Memory B cell (primary cell): ENCODE measurements at regions not wholly inside any gene's neighbourhood (a gene's known extent, or its start where the extent isn't known, plus 50 kb on each side); places are given as distances from the start of the nearest gene placed in this dataset.
A peak's percentile ranks its signal among the peaks of the same experiment; 100 is the strongest.

Experiments used
- ATAC-seq: fragments of 150-1000 bp; cut with Tn5 transposase; 2 replicates; pipeline ENCODE4 v1.10.0; 2021; ENCODE audit warnings: low read depth, mild to moderate bottlenecking, moderate library complexity
- DNase-seq, 2 donors: peaks; one replicate each; pipeline ENCODE4 v3.0.0; 2022; ENCODE audit warnings: low spot score in 2 of 2
- H3K27ac Mint-ChIP-seq: one replicate; pipeline ENCODE4 v1.8.0; 2022; ENCODE audit warnings: mild to moderate bottlenecking, moderate library complexity, mixed read lengths
- H3K27me3 Mint-ChIP-seq: one replicate; pipeline ENCODE4 v1.8.0; 2022; ENCODE audit warnings: mixed read lengths
- H3K36me3 Mint-ChIP-seq: one replicate; pipeline ENCODE4 v1.8.0; 2022; ENCODE audit warnings: mild to moderate bottlenecking, mixed read lengths
- H3K4me1 Mint-ChIP-seq: one replicate; pipeline ENCODE4 v1.8.0; 2022; ENCODE audit warnings: mixed read lengths
- H3K4me3 Mint-ChIP-seq: one replicate; pipeline ENCODE4 v1.8.0; 2022; ENCODE audit warnings: mild to moderate bottlenecking, moderate library complexity, mixed read lengths
- H3K9me3 Mint-ChIP-seq: one replicate; pipeline ENCODE4 v1.8.0; 2022; ENCODE audit warnings: mixed read lengths

GRCh38 chr3:72669224-72669623 is 179.0 kb downstream of the SHQ1 start:
- peaks cover 5% of the 10 kb centered on the region for H3K27me3 Mint-ChIP-seq
- ATAC-seq (no peak), DNase-seq (no peak)
- no peaks in the 10 kb centered on the region for H3K36me3 Mint-ChIP-seq
- H3K4me3 Mint-ChIP-seq: no peak overlapping the region
- H3K9me3 Mint-ChIP-seq: no peaks in the 10 kb centered on the region
- peaks cover 17% of the 10 kb centered on the region for H3K4me1 Mint-ChIP-seq
- H3K27ac Mint-ChIP-seq: no peak overlapping the region

- Mint-ChIP-seq H3K27ac (no peak overlapping the region), H3K4me3 (no peak overlapping the region), H3K4me1 (no peaks in the 10 kb centered on the region), H3K27me3 (peaks cover 5% of the 10 kb centered on the region), H3K9me3 (no peaks in the 10 kb centered on the region), H3K36me3 (no peaks in the 10 kb centered on the region)
- no peak for DNase-seq
- no peak for ATAC-seq
Measured at GRCh38 chr3:72666447-72666755, 181.8 kb downstream of the SHQ1 start.

GRCh38 chr3:72665701-72666446 is 182.4 kb downstream of the SHQ1 start:
- Mint-ChIP-seq H3K27ac (no peak overlapping the region), H3K9me3 (no peaks in the 10 kb centered on the region), H3K36me3 (no peaks in the 10 kb centered on the region), H3K4me3 (no peak overlapping the region), H3K4me1 (no peaks in the 10 kb centered on the region), H3K27me3 (peaks cover 5% of the 10 kb centered on the region)
- DNase-seq: peak; percentile 42 to 49
- ATAC-seq: peak; percentile 64

DNA sequence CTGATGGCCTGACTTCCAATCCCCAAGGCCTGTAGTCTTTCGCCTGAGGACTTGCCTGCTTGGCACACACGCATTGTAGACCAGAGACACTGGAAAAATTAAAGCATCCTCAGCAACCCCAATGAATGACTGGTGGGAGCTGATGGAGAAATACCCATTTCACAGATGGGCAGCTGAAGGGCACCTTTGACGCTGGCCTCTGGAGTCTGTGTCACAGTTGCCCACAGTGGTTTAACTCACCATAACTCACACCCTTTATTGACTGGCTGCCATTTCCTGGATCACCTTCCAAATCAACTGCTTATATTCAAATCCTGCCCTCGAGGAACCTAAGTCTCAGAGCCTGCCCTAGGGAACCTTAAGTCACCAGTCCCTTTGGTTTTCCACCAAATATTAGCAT is 183.1 kb downstream of the SHQ1 start:
- ATAC-seq (no peak), DNase-seq (no peak)
- Mint-ChIP-seq H3K27me3 (peaks cover 5% of the 10 kb centered on the region), H3K9me3 (no peaks in the 10 kb centered on the region), H3K4me1 (no peaks in the 10 kb centered on the region), H3K36me3 (no peaks in the 10 kb centered on the region), H3K4me3 (no peak overlapping the region), H3K27ac (no peak overlapping the region)

DNA sequence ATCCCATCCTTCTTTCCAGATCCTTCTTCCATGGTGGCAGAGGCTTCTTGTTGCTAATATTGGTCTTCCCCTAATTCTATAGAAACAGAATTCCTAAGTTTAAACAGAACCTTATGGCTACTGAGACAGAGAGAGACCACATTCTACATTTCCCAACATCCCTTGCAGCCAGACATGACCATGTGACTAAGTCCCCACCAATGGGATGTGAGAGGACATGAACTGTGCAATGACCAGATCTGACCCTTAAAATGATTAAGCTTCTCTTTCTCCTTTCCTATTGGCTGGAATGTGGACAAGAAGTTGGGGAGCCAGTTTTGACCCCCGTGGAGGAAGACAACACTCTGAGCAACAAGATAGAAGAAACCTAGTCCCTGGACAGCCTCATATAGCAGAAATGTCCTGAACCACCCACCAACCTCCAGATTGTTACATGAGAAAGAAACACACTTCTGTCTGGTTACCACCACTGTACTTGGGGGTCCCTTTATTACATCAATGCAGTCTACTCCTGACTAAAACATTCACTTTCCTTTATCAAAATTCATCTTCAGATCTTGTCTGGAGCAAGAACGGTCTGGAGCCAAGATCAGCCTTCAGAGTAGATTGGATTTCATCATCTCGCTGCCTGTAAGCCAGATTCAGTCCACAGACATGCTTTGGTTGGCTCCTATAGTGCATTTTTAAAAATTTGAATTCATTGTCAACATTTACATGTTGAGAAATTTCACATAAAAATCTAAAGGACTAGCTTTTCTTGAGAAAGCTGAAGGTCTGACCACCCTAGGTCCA is 183.9 kb downstream of the SHQ1 start:
- DNase-seq: no peak
- Mint-ChIP-seq H3K9me3 (no peaks in the 10 kb centered on the region), H3K27me3 (peaks cover 5% of the 10 kb centered on the region), H3K27ac (no peak overlapping the region), H3K36me3 (no peaks in the 10 kb centered on the region), H3K4me1 (no peaks in the 10 kb centered on the region), H3K4me3 (no peak overlapping the region)
- ATAC-seq: no peak

- H3K27ac Mint-ChIP-seq: no peak overlapping the region
- DNase-seq (no peak), ATAC-seq (no peak)
- no peaks in the 10 kb centered on the region for H3K36me3 Mint-ChIP-seq
- H3K4me1 Mint-ChIP-seq: no peaks in the 10 kb centered on the region
- H3K9me3 Mint-ChIP-seq: no peaks in the 10 kb centered on the region
- H3K27me3 Mint-ChIP-seq: peaks cover 2% of the 10 kb centered on the region
- H3K4me3 Mint-ChIP-seq: no peak overlapping the region
Measured at GRCh38 chr3:72663429-72663828, 184.8 kb downstream of the SHQ1 start.

DNA sequence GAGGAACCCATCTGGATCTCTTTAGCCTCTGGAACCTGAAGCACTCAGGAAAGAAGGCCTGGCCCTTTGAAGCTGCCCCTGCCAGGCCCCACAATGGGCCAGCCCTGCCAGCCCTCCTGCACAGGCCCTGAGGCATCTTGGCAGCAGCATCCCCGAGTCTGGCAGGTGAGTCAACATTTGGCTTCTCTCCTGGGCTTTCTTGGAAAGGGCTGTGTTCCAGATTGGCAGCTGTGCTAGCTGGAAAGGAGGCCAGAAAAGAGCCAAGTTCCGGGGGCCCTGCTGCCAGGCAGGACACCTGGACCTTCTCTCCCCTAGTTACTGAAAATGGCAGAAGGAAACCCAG is 187.2 kb downstream of the SHQ1 start:
- Mint-ChIP-seq H3K9me3 (no peaks in the 10 kb centered on the region), H3K4me1 (no peaks in the 10 kb centered on the region), H3K36me3 (no peaks in the 10 kb centered on the region), H3K27ac (no peak overlapping the region), H3K27me3 (peaks cover 5% of the 10 kb centered on the region), H3K4me3 (no peak overlapping the region)
- ATAC-seq: no peak
- no peak for DNase-seq

DNA sequence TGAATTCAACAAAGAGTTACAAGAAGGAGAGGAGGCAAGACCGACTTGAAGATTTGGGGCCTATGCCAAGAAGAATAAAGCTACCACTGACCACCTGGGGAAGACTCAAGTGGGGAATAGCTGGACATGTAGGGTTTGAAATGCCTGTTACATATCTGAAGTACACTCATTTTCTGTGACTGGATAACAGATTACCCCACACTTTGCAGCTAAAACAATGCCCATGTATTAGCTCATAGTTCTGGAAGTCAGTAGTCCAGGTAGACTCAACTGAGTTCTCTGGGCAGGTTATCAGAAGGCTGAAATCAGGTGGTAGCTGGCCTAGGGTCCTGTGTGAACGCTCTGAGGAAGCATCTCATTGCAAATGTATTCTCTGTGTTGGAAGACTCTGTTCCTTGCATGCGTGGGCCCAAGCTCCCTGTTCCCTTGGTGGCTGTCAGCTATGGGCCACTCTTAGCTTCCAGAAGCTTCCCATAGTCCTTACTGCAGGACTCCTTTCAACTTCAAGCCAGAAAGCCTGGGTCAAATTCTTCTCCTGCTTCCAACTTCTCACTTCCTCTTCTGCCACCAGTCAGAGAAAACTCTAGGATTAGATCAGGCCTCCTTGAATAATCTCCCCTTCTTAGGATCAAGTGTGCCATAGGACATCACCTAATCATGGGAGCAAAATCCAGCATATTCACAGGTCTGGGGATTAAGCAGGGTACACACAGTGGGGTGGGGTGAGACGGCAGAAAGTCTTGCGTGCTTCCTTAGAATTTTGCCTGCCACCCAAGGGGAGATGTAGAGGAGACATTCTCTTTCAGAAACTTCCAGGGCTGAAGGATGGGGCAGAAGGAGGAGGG is 187.8 kb downstream of the SHQ1 start:
- H3K4me1 Mint-ChIP-seq: no peaks in the 10 kb centered on the region
- H3K27me3 Mint-ChIP-seq: peaks cover 3% of the 10 kb centered on the region
- H3K27ac Mint-ChIP-seq: peak overlapping the region; percentile 2
- ATAC-seq: no peak
- no peaks in the 10 kb centered on the region for H3K9me3 Mint-ChIP-seq
- H3K36me3 Mint-ChIP-seq: no peaks in the 10 kb centered on the region
- DNase-seq: no peak
- no peak overlapping the region for H3K4me3 Mint-ChIP-seq

GRCh38 chr3:72659596-72659995 is 188.6 kb downstream of the SHQ1 start:
- Mint-ChIP-seq H3K27me3 (peaks cover 4% of the 10 kb centered on the region), H3K27ac (peak overlapping the region; percentile 2), H3K9me3 (no peaks in the 10 kb centered on the region), H3K4me3 (no peak overlapping the region), H3K36me3 (no peaks in the 10 kb centered on the region), H3K4me1 (no peaks in the 10 kb centered on the region)
- no peak for ATAC-seq
- DNase-seq: no peak

GRCh38 chr3:72659188-72659587 is 189.1 kb downstream of the SHQ1 start:
- H3K9me3 Mint-ChIP-seq: no peaks in the 10 kb centered on the region
- ATAC-seq: no peak
- no peaks in the 10 kb centered on the region for H3K36me3 Mint-ChIP-seq
- H3K27me3 Mint-ChIP-seq: peaks cover 7% of the 10 kb centered on the region
- H3K4me3 Mint-ChIP-seq: no peak overlapping the region
- DNase-seq: no peak
- H3K4me1 Mint-ChIP-seq: no peaks in the 10 kb centered on the region
- H3K27ac Mint-ChIP-seq: no peak overlapping the region

DNA sequence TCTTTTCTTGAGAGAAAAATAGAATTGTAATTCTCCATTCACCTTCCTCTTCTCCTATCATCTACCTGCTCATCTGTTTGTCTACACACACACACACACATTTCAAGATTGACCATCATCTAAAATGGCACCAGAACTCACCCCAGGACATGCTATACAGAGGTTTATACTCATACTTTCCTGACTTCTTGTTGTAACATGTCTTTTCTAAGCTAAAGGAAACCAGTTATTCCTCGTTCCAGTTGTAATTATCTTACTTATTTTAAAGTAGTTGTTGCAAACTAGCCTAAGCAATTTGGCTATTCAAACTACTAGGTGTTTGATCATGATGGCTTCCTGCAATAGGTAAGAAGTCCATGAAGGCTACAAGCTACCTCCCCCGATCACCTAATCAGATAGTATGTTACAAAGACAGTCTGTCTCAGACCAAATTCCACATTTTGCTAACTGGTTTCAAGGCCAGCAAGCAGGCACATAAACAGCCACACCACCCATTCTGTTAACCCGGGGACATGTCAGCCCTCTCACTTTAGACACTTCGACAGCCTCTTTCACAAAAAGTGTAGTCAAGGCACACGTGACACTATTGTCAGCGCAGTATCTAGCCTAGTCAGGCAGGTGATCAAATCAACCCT is 189.7 kb downstream of the SHQ1 start:
- Mint-ChIP-seq H3K27me3 (peaks cover 7% of the 10 kb centered on the region), H3K36me3 (no peaks in the 10 kb centered on the region), H3K27ac (no peak overlapping the region), H3K4me1 (no peaks in the 10 kb centered on the region), H3K9me3 (no peaks in the 10 kb centered on the region), H3K4me3 (no peak overlapping the region)
- ATAC-seq (no peak), DNase-seq (no peak)

DNA sequence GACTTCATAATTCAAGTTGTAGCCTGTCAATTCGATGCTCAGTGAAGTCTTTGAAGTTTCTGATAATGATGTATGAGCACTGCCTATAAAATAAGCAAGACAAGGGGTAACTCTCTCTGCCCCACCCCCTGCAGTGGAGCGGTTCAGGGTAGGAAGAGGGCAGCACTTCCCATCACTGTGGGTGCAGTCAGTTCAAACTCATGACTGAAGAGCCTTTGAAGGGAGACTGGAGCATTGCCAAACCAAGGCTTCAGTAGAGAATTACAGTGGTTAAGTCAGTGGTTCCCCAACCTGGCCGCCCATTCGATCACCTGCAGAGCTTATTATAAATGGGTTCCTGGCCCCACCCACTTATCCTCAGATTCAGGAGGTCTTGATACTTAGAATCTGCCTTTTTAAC is 190.6 kb downstream of the SHQ1 start:
- no peaks in the 10 kb centered on the region for H3K9me3 Mint-ChIP-seq
- no peaks in the 10 kb centered on the region for H3K36me3 Mint-ChIP-seq
- no peaks in the 10 kb centered on the region for H3K4me1 Mint-ChIP-seq
- no peak overlapping the region for H3K4me3 Mint-ChIP-seq
- ATAC-seq: no peak
- DNase-seq: no peak
- H3K27ac Mint-ChIP-seq: no peak overlapping the region
- peaks cover 7% of the 10 kb centered on the region for H3K27me3 Mint-ChIP-seq

DNA sequence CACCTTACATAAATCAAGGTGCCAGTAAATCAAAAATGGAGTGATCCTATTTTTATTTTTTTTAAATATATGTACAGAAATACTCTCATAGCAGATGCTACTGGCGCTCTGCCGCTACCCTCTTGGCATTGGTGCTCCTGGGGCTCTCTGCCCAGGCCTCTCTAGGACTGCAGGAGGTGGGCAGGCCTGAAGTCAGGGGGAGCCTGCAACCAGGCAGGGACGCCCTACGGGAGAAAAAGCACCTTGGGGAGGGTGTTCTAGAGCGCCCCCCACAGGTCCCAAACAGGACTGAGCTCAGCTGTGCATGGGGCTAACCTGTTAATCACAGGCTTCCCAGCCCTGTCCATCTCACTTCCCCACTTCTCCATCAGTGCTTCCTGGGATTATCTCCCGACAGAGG is 192.5 kb downstream of the SHQ1 start:
- H3K27me3 Mint-ChIP-seq: peaks cover 11% of the 10 kb centered on the region
- H3K4me1 Mint-ChIP-seq: no peaks in the 10 kb centered on the region
- H3K27ac Mint-ChIP-seq: no peak overlapping the region
- H3K9me3 Mint-ChIP-seq: peaks cover 6% of the 10 kb centered on the region
- ATAC-seq: no peak
- no peak for DNase-seq
- no peak overlapping the region for H3K4me3 Mint-ChIP-seq
- H3K36me3 Mint-ChIP-seq: no peaks in the 10 kb centered on the region

- Mint-ChIP-seq H3K27ac (no peak overlapping the region), H3K27me3 (peaks cover 11% of the 10 kb centered on the region), H3K4me1 (no peaks in the 10 kb centered on the region), H3K9me3 (peaks cover 6% of the 10 kb centered on the region), H3K4me3 (no peak overlapping the region), H3K36me3 (no peaks in the 10 kb centered on the region)
- DNase-seq (no peak), ATAC-seq (no peak)
Measured at GRCh38 chr3:72655131-72655551, 193.1 kb downstream of the SHQ1 start.
